AG04449 (cell line): ENCODE measurements at regions not wholly inside any gene's neighbourhood (a gene's known extent, or its start where the extent isn't known, plus 50 kb on each side); places are given as distances from the start of the nearest gene placed in this dataset.

Source experiments
- CTCF ChIA-PET: fragments of 350-600 bp; formaldehyde crosslinking; extraction: SDS; loops from one replicate; lab custom pipeline; 2021; ENCODE audit warnings: antibody characterized with exemption; lab: Yijun Ruan, JAX
- POLR2A ChIA-PET: fragments of 400-600, 350-600 bp; formaldehyde crosslinking; extraction: SDS; loops from one replicate; lab custom pipeline; 2020; ENCODE audit warnings: antibody characterized with exemption, inconsistent platforms; lab: Yijun Ruan, JAX
- DNase-seq: peaks from one replicate; pipeline ENCODE4 v3.0.0-alpha.2; 2010; ENCODE audit warnings: low read depth, low spot score
- H3K4me3 ChIP-seq: 2 replicates; pipeline ENCODE4 v1.5.1; 2011; ENCODE audit warnings: low read depth, mild to moderate bottlenecking, control low read depth, low read length
- TF ChIP-seq, protein P1 (sequence below): IDR thresholded peaks from one replicate; pipeline ENCODE4 v1.5.1; 2011; ENCODE audit warnings: mild to moderate bottlenecking, moderate library complexity, low read length, control low read depth, inconsistent platforms; ENCODE audit not compliant: insufficient read depth; ENCODE audit errors: missing control alignments

DNA sequence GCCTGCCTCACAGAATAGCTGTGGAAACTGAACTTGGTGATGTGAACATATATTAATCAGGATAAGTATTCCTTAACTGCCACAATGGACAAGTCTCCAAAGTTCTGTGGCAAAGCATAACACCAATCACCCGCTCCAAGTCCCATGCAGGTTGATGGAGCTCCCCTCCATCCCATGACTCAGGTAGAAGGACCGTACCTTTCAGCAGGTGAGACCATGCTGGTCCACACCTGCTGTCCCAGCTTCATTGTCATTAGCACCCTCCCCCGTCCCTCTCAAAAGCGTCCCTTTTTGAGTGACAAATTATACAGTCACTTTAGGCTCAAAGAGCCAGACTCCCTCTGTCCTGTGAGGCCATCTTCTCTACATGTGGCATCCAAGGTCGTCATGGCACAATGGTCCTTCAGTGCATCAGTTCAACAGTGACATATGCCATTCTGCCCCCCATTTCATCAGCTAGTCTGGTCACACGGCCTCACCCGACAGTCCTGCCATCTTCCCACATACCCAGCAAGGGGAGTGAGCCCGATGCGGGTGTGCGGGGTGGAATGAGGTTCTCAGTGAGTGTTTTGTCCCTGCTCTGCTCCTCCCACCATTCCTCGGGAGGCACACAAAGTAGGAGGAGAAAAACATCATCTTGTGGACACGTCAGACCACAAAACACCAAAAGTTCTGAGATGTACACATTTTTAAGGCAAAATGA lies 136.7 kb upstream of the MYCN start:
- ChIA-PET POLR2A (no interaction called here), CTCF (no interaction called here)
- DNase-seq: no peak
- no peak overlapping the region for H3K4me3 ChIP-seq
- TF ChIP-seq, protein P1, sequence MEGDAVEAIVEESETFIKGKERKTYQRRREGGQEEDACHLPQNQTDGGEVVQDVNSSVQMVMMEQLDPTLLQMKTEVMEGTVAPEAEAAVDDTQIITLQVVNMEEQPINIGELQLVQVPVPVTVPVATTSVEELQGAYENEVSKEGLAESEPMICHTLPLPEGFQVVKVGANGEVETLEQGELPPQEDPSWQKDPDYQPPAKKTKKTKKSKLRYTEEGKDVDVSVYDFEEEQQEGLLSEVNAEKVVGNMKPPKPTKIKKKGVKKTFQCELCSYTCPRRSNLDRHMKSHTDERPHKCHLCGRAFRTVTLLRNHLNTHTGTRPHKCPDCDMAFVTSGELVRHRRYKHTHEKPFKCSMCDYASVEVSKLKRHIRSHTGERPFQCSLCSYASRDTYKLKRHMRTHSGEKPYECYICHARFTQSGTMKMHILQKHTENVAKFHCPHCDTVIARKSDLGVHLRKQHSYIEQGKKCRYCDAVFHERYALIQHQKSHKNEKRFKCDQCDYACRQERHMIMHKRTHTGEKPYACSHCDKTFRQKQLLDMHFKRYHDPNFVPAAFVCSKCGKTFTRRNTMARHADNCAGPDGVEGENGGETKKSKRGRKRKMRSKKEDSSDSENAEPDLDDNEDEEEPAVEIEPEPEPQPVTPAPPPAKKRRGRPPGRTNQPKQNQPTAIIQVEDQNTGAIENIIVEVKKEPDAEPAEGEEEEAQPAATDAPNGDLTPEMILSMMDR: no peak

DNA sequence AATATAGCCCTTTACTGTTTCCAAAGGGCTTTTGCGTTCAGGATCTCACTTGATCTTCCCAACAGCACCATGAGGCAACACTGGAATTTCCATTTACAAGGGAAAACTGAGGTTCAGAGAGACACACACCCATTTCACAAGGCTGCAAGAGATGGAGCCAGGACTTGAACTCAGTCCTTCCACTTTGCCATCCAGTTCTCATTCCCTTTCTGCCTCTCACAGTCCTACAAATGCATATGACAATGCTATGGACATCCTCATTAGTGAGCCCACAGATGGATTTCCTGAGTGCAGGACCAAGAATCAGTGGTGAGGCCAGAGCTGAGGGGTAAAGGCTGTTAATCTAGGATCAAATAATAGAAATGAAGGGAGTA lies 136.1 kb upstream of the MYCN start:
- TF ChIP-seq, protein P1: no peak
- H3K4me3 ChIP-seq: no peak overlapping the region
- ChIA-PET POLR2A (no interaction called here), CTCF (no interaction called here)
- no peak for DNase-seq

DNA sequence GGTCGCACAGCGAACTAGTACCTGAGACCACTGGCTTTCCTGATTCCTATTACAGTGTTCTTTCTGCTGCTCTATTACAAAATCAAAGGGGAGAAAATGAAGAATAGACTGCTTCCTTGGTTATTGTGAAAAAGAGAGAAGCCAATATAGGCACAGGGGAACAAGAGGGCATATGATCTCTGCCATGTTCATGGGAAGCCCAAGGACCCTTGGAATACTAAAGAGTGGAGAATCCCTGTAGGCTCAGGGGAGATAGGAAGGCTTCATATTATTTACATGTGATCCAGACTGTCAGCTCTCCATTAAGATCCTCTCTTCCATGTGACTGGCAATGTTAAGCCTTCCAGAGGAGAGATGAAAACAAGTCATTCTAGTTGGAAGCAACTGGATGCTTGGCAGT lies 135.7 kb upstream of the MYCN start:
- TF ChIP-seq, protein P1: no peak
- no peak for DNase-seq
- ChIA-PET CTCF (no interaction called here), POLR2A (no interaction called here)
- H3K4me3 ChIP-seq: no peak overlapping the region

DNA sequence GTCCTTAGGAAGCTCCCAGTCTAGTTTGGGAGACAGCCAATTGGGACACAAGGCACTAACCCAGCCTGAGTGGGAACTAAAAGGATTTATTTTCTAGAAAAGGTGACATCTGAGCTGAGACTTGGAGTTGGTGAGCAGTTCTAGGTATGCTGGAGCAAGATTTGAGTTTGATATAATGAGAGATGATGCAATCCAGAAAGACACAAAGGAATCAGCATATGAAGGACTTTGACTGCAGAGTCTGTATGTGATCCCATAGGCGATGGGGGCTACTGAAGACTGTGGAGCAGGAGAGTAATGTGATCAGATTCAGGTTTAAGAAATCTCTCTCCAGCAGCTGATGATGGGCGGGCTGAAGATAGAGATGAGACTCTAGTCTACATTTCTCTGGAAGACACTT lies 135.1 kb upstream of the MYCN start:
- ChIA-PET CTCF (no interaction called here), POLR2A (no interaction called here)
- no peak for DNase-seq
- TF ChIP-seq, protein P1: no peak
- no peak overlapping the region for H3K4me3 ChIP-seq

DNA sequence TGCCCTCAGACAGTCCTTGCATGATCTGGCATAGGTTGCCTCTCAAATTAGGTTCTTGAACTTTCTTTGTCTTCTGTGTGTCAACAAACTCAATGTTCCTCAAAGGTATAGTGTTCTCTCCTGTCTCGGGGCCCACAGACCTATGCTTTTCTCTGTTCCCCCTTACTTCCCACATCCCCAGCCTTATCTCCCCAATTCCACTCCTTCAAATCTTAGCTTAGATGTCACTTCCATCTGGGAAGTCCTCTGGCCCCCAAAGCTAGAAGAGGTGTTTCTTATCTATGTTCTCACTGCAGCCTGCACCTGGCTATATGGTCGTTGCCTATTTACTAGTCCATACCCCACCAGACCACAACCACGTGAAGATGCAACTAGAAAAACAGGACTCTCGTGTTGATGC lies 134.6 kb upstream of the MYCN start:
- no peak overlapping the region for H3K4me3 ChIP-seq
- no peak for DNase-seq
- ChIA-PET CTCF (no interaction called here), POLR2A (no interaction called here)
- TF ChIP-seq, protein P1: no peak

DNA sequence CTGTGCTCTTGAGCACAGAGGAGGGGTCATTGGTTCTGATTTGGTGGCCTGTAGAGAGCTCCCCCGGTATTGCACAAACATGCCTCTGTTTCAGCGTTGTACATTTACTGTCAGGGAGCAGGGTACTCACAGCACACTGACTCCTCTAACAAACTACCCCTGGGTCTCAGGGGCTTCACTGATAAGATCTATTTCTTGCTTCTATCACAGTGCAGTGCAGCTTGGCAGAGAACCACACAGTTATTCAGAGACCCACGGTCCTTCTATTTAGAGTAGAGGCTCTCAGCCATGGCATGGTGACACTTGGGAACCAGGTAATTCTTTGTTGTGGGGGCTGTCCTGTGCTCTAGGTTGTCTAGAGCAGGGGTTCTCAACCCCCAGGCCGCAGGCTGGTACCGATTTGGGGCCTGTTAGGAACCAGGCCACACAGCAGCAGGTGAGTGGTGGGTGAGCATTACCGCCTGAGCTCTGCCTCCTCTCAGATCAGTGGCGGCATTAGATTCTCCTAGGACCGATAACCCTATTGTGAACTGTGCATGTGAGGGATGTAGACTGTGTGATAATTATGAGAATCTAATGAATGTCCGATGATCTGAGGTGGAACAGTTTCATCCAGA lies 133.4 kb upstream of the MYCN start:
- TF ChIP-seq, protein P1: no peak
- no peak for DNase-seq
- ChIA-PET POLR2A (no interaction called here), CTCF (no interaction called here)
- no peak overlapping the region for H3K4me3 ChIP-seq
